ENCODE measurements at regions not wholly inside any gene's neighbourhood (a gene's known extent, or its start where the extent isn't known, plus 50 kb on each side); places are given as distances from the start of the nearest gene placed in this dataset.

DNA sequence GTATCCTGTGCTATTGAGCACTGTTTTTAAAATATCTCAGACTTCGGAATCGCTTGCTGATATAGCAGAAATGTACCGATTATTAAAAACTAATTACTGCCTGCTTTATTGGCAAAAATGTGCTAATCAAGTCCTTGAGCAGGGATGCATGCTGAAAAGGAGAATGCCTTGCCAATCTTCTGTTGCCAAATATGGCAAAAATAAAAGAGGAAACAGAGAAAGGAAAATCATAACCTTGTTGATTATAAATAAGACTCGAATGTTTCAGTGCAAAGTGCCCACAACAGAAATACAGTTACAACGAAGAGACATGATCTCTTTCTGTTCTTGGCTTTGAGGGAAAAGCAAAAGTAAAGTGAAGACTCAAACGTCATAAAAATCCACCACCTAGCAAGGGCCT is 248.5 kb downstream of the TMEM182 start:
- no peak for TF ChIP-seq POLR2A (IDR thresholded peaks at IDR 0.05)
- TF ChIP-seq, protein P1, sequence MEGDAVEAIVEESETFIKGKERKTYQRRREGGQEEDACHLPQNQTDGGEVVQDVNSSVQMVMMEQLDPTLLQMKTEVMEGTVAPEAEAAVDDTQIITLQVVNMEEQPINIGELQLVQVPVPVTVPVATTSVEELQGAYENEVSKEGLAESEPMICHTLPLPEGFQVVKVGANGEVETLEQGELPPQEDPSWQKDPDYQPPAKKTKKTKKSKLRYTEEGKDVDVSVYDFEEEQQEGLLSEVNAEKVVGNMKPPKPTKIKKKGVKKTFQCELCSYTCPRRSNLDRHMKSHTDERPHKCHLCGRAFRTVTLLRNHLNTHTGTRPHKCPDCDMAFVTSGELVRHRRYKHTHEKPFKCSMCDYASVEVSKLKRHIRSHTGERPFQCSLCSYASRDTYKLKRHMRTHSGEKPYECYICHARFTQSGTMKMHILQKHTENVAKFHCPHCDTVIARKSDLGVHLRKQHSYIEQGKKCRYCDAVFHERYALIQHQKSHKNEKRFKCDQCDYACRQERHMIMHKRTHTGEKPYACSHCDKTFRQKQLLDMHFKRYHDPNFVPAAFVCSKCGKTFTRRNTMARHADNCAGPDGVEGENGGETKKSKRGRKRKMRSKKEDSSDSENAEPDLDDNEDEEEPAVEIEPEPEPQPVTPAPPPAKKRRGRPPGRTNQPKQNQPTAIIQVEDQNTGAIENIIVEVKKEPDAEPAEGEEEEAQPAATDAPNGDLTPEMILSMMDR (IDR thresholded peaks at IDR 0.05) = no peak
- TF ChIP-seq POLR2AphosphoS5 (IDR thresholded peaks at IDR 0.05) = no peak
